Stomach (tissue), 4 donors: ENCODE measurements at regions not wholly inside any gene's neighbourhood (a gene's known extent, or its start where the extent isn't known, plus 50 kb on each side); places are given as distances from the start of the nearest gene placed in this dataset.

ENCODE experiments used
- CTCF ChIP-seq, 7 experiments: fragments of 450-650 bp in 4 of 7; fragments of 200-600 bp in 3 of 7; sonication (generic) in 3 of 7; IDR thresholded peaks; one replicate each; pipeline ENCODE4 v1.5.1; 2016 to 2019; ENCODE audit warnings: antibody characterized with exemption in 7 of 7, control low read depth in 2 of 7, mild to moderate bottlenecking in 1 of 7
- EP300 ChIP-seq: sonication (generic); formaldehyde crosslinking; IDR thresholded peaks from one replicate; pipeline ENCODE4 v1.6.1; 2017; ENCODE audit warnings: antibody characterized with exemption
- POLR2A ChIP-seq, 4 donors: fragments of 450-650 bp; IDR thresholded peaks; one replicate each; pipeline ENCODE4 v1.6.1; 2016; ENCODE audit warnings: antibody characterized with exemption in 4 of 4, control low read depth in 2 of 4, mild to moderate bottlenecking in 1 of 4, moderate library complexity in 1 of 4
- POLR2AphosphoS5 ChIP-seq, 3 donors: sonication (generic); formaldehyde crosslinking; IDR thresholded peaks; one replicate each; pipeline ENCODE4 v1.6.1; 2016; ENCODE audit warnings: antibody characterized with exemption in 3 of 3

- TF ChIP-seq CTCF (IDR thresholded peaks at IDR 0.05) (no peak), EP300 (no peak), POLR2AphosphoS5 (IDR thresholded peaks at IDR 0.05) (no peak), POLR2A (IDR thresholded peaks at IDR 0.05) (no peak)
These were observed 238.9 kb downstream of the TOX3 start for GRCh38 chr16:52308051-52308450.
